WI38 (cell line): ENCODE measurements at regions not wholly inside any gene's neighbourhood (a gene's known extent, or its start where the extent isn't known, plus 50 kb on each side); places are given as distances from the start of the nearest gene placed in this dataset.
"Not testable (repeated sequence)": the region's sequence is repeated elsewhere in the genome, so short reads cannot be mapped to it uniquely, and the experiment has no call there.

Experiments
- H3K4me3 ChIP-seq: 2 replicates; pipeline ENCODE4 v1.5.1; 2011; ENCODE audit warnings: low read depth, mild to moderate bottlenecking, control low read depth, low read length
- TF ChIP-seq, protein P1 (sequence below): IDR thresholded peaks from 2 replicates; pipeline ENCODE4 v1.5.1; 2012; ENCODE audit warnings: low read depth, mild to moderate bottlenecking, control low read depth, low read length

DNA sequence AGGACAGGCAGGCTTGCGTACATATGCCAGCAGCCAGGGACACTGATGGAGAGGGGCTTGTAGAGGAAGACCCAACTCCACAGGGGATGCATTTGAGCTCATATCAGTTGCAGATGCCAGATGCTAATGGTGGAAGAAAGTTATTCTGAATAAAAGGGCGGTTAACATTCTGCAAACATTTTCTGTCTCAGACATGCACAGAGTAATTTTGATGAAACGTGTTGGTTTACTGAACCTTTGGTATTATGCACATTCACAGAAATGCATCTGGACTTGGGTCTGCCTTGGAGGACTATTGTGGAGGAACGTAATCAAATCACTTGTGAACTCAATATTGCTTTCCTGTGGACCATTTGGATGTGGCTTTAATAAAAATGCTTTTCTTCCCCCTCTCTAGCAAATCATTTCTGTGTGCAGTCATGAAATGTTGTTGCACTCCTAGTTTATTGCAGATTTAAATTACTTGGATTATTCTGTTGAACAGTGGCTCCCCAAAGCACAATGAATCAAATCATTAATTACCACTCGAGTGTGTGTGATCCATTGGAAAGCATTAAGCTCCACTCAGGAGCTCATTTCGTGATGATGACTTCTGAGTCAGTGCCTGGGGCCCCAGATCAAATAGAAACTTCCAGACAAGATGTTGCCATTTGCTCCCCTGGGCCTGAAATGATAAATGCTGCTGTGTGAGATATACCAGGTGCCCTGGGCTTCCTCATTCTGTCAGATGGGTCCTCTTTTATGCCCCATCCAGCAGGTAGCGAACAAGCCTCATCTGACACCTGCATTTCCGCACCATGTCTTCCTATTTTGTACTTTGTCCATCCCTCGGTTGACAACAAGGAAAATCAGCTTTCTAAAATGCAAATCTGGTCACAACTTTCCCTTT lies 697.0 kb upstream of the HS6ST1 start:
- TF ChIP-seq, protein P1, sequence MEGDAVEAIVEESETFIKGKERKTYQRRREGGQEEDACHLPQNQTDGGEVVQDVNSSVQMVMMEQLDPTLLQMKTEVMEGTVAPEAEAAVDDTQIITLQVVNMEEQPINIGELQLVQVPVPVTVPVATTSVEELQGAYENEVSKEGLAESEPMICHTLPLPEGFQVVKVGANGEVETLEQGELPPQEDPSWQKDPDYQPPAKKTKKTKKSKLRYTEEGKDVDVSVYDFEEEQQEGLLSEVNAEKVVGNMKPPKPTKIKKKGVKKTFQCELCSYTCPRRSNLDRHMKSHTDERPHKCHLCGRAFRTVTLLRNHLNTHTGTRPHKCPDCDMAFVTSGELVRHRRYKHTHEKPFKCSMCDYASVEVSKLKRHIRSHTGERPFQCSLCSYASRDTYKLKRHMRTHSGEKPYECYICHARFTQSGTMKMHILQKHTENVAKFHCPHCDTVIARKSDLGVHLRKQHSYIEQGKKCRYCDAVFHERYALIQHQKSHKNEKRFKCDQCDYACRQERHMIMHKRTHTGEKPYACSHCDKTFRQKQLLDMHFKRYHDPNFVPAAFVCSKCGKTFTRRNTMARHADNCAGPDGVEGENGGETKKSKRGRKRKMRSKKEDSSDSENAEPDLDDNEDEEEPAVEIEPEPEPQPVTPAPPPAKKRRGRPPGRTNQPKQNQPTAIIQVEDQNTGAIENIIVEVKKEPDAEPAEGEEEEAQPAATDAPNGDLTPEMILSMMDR, result no peak
- no peak overlapping the region for H3K4me3 ChIP-seq

DNA sequence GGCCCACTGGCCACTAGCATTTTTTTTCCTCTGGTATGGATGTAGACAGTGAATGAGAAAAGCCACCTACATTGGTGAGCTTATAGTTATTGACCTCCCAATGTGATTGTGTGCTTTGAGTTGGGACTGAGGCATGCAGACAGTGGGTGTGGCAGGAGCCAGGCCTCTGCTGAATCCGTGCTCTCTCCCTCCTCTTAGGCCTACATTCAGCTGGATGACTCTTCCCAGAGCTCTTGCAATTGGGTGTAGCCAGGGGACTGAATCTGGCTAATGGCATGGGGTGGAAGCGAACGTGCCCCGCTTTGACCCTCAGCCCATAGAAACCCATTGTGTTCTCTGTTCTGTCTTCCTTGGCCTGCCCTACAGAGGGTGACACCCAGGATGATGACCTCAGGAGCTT lies 698.3 kb upstream of the HS6ST1 start:
- TF ChIP-seq, protein P1, result no peak
- H3K4me3 ChIP-seq, result no peak overlapping the region

DNA sequence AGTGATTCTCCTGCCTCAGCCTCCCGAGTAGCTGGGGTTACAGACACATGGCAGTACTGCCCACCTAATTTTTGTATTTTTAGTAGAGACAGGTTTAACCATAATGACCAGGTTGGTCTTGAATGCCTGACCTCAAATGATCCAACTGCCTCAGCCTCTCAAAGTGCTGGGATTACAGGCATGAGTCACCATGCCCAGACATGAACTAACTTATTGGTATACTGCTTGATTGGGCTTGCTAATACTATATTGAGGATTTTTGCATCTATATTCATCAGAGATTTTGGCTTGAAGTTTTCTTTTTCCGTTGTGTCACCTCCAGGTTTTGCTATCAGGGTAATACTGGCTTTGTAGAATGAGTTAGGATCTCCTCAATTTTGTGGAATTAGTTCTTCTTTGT lies 706.1 kb upstream of the HS6ST1 start:
- TF ChIP-seq, protein P1, result no peak

DNA sequence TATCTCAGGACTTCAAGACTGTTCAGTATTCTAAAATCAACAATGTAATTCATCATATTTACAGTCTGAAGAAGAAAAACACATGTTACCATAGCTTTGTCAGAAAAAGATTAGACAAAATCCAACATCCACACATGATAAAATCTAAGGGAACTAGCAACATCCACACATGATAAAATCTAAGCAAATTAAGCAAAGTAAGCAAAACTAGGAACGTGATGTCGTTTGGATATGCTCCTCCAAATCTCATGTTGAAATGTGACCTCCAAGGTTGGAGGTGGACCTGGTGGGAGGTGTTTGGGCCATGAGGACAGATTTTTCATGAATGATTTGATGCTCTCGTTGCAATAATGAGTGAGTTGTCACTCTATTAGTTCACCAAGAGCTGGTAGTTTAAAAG lies 717.3 kb upstream of the HS6ST1 start:
- no peak overlapping the region for H3K4me3 ChIP-seq
- TF ChIP-seq, protein P1, result no peak

More for the DNA sequence above, 706.1 kb upstream of the HS6ST1 start:
- no peak overlapping the region for H3K4me3 ChIP-seq

DNA sequence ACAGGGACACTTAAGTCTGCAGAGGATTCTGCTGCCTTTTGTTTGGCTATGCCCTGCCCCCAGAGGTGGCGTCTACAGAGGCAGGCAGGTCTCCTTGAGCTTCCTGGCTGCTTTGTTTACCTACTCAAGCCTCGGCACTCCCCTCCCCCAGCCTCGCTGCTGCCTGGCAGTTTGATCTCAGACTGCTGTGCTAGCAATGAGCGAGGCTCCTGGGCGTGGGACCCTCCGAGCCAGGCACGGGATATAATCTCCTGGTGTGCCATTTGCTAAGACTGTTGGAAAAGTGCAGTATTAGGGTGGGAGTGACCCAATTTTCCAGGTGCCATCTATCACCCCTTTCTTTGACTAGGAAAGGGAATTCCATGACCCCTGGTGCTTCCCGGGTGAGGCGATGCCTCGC lies 725.0 kb upstream of the HS6ST1 start:
- not testable (repeated sequence) for H3K4me3 ChIP-seq

DNA sequence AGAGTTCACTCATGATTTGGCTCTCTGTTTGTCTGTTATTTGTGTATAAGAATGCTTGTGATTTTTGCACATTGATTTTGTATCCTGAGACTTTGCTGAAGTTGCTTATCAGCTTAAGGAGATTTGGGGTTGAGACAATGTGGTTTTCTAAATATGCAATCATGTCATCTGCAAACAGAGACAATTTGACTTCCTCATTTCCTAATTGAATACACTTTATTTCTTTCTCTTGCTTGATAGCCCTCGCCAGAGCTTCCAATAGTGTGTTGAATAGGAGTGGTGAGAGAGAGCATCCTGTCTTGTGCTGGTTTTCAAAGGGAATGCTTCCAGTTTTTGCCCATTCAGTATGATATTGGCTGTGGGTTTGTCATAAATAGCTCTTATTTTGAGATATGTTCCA lies 727.8 kb upstream of the HS6ST1 start:
- not testable (repeated sequence) for H3K4me3 ChIP-seq

DNA sequence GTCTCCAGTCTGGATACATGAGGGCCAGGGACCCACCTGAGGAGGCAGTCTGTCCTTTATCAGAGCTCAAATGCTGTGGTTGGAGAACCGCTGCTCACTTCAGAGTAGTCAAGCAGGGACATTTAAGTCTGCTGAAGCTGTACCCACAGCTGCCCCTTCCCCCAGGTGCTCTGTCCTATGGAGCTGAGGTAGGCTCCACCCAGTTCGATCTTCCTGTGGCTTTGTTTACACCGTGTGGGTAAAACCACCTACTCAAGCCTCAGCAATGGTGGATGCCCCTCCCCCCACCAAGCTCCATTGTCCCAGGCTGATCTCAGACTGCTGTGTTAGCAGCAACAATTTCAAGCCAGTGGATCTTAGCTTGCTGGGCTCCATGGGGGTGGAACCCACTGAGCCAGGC lies 731.4 kb upstream of the HS6ST1 start:
- H3K4me3 ChIP-seq, result no peak overlapping the region
- TF ChIP-seq, protein P1, result no peak

DNA sequence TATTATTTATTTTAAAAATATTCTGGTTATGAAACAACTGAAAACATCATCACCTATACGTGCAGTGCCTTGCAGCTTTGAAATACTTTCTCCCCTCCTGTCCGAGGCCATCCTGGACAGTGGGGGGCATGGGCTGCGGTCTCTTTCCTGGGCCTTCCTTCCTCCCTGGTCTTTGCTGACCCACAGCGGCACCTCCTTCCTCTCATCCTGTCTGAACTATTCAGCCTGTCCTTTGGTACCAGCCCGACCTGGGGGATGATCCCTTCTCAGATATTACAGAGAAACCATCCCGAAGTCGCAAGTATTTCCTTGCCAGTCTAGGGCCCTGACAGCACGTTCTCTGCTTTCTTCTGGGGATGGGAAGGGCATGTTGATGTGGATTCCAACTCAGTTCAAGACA lies 736.6 kb upstream of the HS6ST1 start:
- H3K4me3 ChIP-seq, result no peak overlapping the region
- TF ChIP-seq, protein P1, result no peak
